ENCODE measurements at regions not wholly inside any gene's neighbourhood (a gene's known extent, or its start where the extent isn't known, plus 50 kb on each side); places are given as distances from the start of the nearest gene placed in this dataset.

DNA sequence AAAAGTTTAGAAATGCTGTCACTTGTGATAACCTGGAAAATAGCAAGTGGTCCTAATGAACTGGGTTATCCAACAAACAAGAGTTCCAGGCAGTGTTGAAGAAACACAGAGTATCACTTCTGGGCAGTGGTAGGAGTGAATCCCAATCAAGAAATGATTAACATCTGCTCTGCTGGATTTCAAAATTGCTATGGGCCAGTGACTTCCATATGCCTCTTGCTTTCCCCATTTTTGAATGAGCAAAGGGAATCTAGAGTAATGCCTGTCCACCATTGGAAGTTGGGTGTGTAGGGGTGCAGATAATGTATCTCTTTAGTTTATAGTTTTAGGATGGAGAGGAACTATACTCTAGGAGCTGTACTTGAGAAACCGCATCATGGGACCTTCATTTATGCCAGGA, 236.5 kb downstream of the RPLP1 start:
- no peak overlapping the region for H3K4me3 ChIP-seq
- in situ Hi-C loops (cut with MboI; ENCODE audit: low pct_ligation_motif_present in 1 of 4, low pct_unique_long_range_greater_than_20kb in 1 of 4, low sequenced_read_pairs in 3 of 4) = no loop called here
- H3K4me1 ChIP-seq = peaks cover 0 to 3% (median 0%) of the 10 kb centered on the region in 4 donors
- WGBS, 2 donors (ENCODE audit: low coverage in 1 of 2) = 100% methylated on average over 1 of the region's 1 CpG; no CpG with 5 or more reads in 1 of the 2 donors
- peaks cover 18 to 23% of the 10 kb centered on the region in 2 donors for H3K9me3 ChIP-seq
- H3K36me3 ChIP-seq = no peaks in the 10 kb centered on the region
- no peaks in the 10 kb centered on the region for H3K27me3 ChIP-seq
- TF ChIP-seq POLR2AphosphoS5 (IDR thresholded peaks at IDR 0.05) (no peak), POLR2A (IDR thresholded peaks at IDR 0.05) (no peak), EP300 (IDR thresholded peaks at IDR 0.05; ENCODE audit: low read depth) (no peak)
- TF ChIP-seq, protein P1, sequence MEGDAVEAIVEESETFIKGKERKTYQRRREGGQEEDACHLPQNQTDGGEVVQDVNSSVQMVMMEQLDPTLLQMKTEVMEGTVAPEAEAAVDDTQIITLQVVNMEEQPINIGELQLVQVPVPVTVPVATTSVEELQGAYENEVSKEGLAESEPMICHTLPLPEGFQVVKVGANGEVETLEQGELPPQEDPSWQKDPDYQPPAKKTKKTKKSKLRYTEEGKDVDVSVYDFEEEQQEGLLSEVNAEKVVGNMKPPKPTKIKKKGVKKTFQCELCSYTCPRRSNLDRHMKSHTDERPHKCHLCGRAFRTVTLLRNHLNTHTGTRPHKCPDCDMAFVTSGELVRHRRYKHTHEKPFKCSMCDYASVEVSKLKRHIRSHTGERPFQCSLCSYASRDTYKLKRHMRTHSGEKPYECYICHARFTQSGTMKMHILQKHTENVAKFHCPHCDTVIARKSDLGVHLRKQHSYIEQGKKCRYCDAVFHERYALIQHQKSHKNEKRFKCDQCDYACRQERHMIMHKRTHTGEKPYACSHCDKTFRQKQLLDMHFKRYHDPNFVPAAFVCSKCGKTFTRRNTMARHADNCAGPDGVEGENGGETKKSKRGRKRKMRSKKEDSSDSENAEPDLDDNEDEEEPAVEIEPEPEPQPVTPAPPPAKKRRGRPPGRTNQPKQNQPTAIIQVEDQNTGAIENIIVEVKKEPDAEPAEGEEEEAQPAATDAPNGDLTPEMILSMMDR (IDR thresholded peaks at IDR 0.05) = no peak
- DNase-seq = no peak
- intact Hi-C loops (cut with DNase I; ENCODE audit: low total_unique reads) = loop anchor here (1.0 kb wide), 1 partner anchor 39 kb away; no protein-coding TSS in a partner anchor
- no peak overlapping the region for H3K27ac ChIP-seq

GRCh38 chr15:69691307-69692015, 238.8 kb downstream of the RPLP1 start:
- whole genome bisulfite sequencing, 2 donors (ENCODE audit: low coverage in 1 of 2) = 84 to 92% methylated on average over 4 to 7 of the region's 7 CpGs
- Histone ChIP-seq H3K4me1 (no peaks in the 10 kb centered on the region), H3K9me3 (peaks cover 18 to 23% of the 10 kb centered on the region in 2 donors), H3K27me3 (no peaks in the 10 kb centered on the region), H3K36me3 (no peaks in the 10 kb centered on the region), H3K27ac (no peak overlapping the region), H3K4me3 (no peak overlapping the region)
- in situ Hi-C loops (cut with MboI; ENCODE audit: low pct_ligation_motif_present in 1 of 4, low pct_unique_long_range_greater_than_20kb in 1 of 4, low sequenced_read_pairs in 3 of 4) = no loop called here
- TF ChIP-seq POLR2A (IDR thresholded peaks at IDR 0.05) (no peak), EP300 (IDR thresholded peaks at IDR 0.05; ENCODE audit: low read depth) (no peak)
- intact Hi-C loops (cut with DNase I; ENCODE audit: low total_unique reads) = no loop called here
- no peak for DNase-seq

DNA sequence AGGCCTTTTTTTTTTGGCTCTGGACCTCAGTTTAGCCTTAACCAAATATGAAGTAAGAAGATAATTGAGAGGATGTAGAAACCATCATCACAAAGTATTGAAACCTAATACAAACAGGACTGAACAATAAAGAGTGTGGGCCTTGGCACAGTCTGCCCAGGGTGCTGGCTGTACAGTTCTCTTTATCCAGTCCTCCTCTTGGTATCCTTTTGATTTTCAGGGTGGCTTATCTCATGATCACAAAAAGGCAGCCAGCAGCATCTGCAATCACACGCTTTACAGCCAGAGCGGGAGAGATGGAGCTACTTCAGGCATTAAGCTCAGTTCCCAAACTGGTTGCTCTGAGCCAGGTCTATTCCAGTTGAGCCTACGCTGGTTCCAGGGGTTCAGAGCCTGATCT, 239.7 kb downstream of the RPLP1 start:
- WGBS, 2 donors (ENCODE audit: low coverage in 1 of 2) = 88 to 100% methylated on average over 3 of the region's 3 CpGs
- no peak overlapping the region for H3K27ac ChIP-seq
- H3K4me3 ChIP-seq = no peak overlapping the region
- H3K9me3 ChIP-seq = peaks cover 18 to 23% of the 10 kb centered on the region in 2 donors
- DNase-seq = no peak
- no peaks in the 10 kb centered on the region for H3K4me1 ChIP-seq
- H3K27me3 ChIP-seq = no peaks in the 10 kb centered on the region
- TF ChIP-seq, protein P1 (IDR thresholded peaks at IDR 0.05) = no peak
- no peak for TF ChIP-seq POLR2A (IDR thresholded peaks at IDR 0.05)
- no peak for TF ChIP-seq EP300 (IDR thresholded peaks at IDR 0.05; ENCODE audit: low read depth)
- no peak for TF ChIP-seq POLR2AphosphoS5 (IDR thresholded peaks at IDR 0.05)
- intact Hi-C loops (cut with DNase I; ENCODE audit: low total_unique reads) = no loop called here
- in situ Hi-C loops (cut with MboI; ENCODE audit: low pct_ligation_motif_present in 1 of 4, low pct_unique_long_range_greater_than_20kb in 1 of 4, low sequenced_read_pairs in 3 of 4) = no loop called here
- H3K36me3 ChIP-seq = no peaks in the 10 kb centered on the region

- Histone ChIP-seq H3K27me3 (no peaks in the 10 kb centered on the region), H3K4me1 (no peaks in the 10 kb centered on the region), H3K9me3 (peaks cover 18 to 21% of the 10 kb centered on the region in 2 donors), H3K27ac (no peak overlapping the region), H3K4me3 (no peak overlapping the region), H3K36me3 (no peaks in the 10 kb centered on the region)
- in situ Hi-C loops (cut with MboI; ENCODE audit: low pct_ligation_motif_present in 1 of 4, low pct_unique_long_range_greater_than_20kb in 1 of 4, low sequenced_read_pairs in 3 of 4) (no loop called here), intact Hi-C loops (cut with DNase I; ENCODE audit: low total_unique reads) (no loop called here)
- no peak for DNase-seq
- TF ChIP-seq POLR2AphosphoS5 (IDR thresholded peaks at IDR 0.05) (no peak), POLR2A (IDR thresholded peaks at IDR 0.05) (no peak), EP300 (IDR thresholded peaks at IDR 0.05; ENCODE audit: low read depth) (no peak)
- TF ChIP-seq, protein P1 (IDR thresholded peaks at IDR 0.05) = no peak
- 86 to 89% methylated on average over 4 of the region's 4 CpGs for WGBS, 2 donors (ENCODE audit: low coverage in 1 of 2)
Observed at GRCh38 chr15:69693059-69693458, 240.4 kb downstream of the RPLP1 start.
